Erythroblast (primary cell): ENCODE measurements at regions not wholly inside any gene's neighbourhood (a gene's known extent, or its start where the extent isn't known, plus 50 kb on each side); places are given as distances from the start of the nearest gene placed in this dataset.

Experiments used
- GATA1 ChIP-seq: IDR thresholded peaks from 2 replicates; pipeline ENCODE4 v1.6.1; 2011; ENCODE audit warnings: low read depth, mild to moderate bottlenecking, control low read depth, low read length, moderate library complexity
- POLR2A ChIP-seq: IDR thresholded peaks from 2 replicates; pipeline ENCODE4 v1.6.1; 2011; ENCODE audit warnings: mild to moderate bottlenecking, low read length

DNA sequence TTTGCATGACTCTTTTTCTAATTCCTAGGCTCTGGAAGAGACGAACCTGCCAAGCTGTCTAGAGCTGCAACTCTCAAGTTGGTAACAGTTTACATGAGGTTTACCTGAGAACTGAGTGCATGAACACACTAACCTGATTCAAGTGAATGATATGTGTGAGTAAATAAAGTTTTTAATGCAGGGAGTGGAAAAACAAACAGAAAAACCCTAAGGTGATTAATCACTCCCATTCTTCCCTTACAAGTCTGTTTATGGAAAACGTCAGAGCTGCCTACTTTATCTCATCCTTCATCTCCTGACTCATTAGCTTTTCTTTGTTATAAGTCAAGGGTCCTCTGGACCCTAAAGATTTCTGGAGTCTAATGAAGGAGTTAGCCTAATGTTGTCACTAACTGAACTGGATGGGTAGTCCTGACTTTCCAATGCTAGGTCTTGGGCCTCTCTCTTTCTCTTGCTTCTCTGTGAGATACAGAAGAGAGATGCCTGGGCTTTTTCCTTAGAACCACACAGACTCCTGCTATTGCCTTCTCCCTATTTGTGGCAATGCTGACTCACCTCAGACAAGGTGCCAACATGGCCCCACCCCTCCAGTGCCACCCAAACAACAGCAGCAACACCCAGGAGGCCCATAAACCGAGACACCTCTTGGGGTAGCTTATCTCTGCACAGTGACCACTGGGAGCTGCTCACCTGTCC, 952.4 kb downstream of the EPHA4 start:
- TF ChIP-seq POLR2A (no peak), GATA1 (no peak)
